Transverse colon (tissue), 4 donors: ENCODE measurements at regions not wholly inside any gene's neighbourhood (a gene's known extent, or its start where the extent isn't known, plus 50 kb on each side); places are given as distances from the start of the nearest gene placed in this dataset.

ENCODE experiments used
- DNase-seq: peaks from one replicate; pipeline ENCODE4 v3.0.0-alpha.2; 2019
- H3K27ac ChIP-seq, 4 donors: fragments of 200-600 bp; sonication (generic); 2 replicates each; pipeline ENCODE4 v1.5.1; 2016 to 2018; ENCODE audit warnings: inconsistent platforms in 4 of 4
- H3K27me3 ChIP-seq: fragments of 200-600 bp; sonication (generic); 2 replicates; pipeline ENCODE4 v1.5.1; 2017; ENCODE audit warnings: inconsistent platforms
- H3K36me3 ChIP-seq, 4 donors: fragments of 200-600 bp; sonication (generic); 2 replicates each; pipeline ENCODE4 v1.5.1; 2017 to 2019; ENCODE audit warnings: inconsistent platforms in 4 of 4
- H3K4me1 ChIP-seq, 4 donors: fragments of 200-600 bp; sonication (generic); 2 replicates each; pipeline ENCODE4 v1.5.1; 2017 to 2020; ENCODE audit warnings: inconsistent platforms in 4 of 4
- H3K4me3 ChIP-seq, 4 donors: fragments of 200-600 bp; sonication (generic); 1 replicate in 1 of 4; 2 replicates in 3 of 4; pipeline versions ENCODE4 v1.5.1 to v1.6.1; 2017 to 2019; ENCODE audit warnings: inconsistent platforms in 4 of 4
- H3K9me3 ChIP-seq, 2 donors: fragments of 200-600 bp; sonication (generic); 2 replicates each; pipeline ENCODE4 v1.5.1; 2017 to 2019; ENCODE audit warnings: inconsistent platforms in 2 of 2
- CTCF ChIP-seq, 5 experiments: fragments of 200-600 bp in 3 of 5; fragments of 450-650 bp in 2 of 5; sonication (generic) in 3 of 5; IDR thresholded peaks; 1 replicate in 2 of 5; 2 replicates in 3 of 5; pipeline ENCODE4 v1.5.1; 2016 to 2017; ENCODE audit warnings: antibody characterized with exemption in 5 of 5, inconsistent platforms in 3 of 5, mild to moderate bottlenecking in 2 of 5, moderate library complexity in 1 of 5
- EP300 ChIP-seq: sonication (generic); formaldehyde crosslinking; IDR thresholded peaks from one replicate; pipeline ENCODE4 v1.6.1; 2017; ENCODE audit warnings: antibody characterized with exemption, low read depth
- POLR2A ChIP-seq: fragments of 450-650 bp; IDR thresholded peaks from one replicate; pipeline ENCODE4 v1.6.1; 2016; ENCODE audit warnings: antibody characterized with exemption, mild to moderate bottlenecking, moderate library complexity
- POLR2AphosphoS5 ChIP-seq, 3 donors: sonication (generic); formaldehyde crosslinking; IDR thresholded peaks; one replicate each; pipeline ENCODE4 v1.6.1; 2016; ENCODE audit warnings: antibody characterized with exemption in 3 of 3
- WGBS, 2 donors: methylation state at CpG; one replicate each; pipeline ENCODE4 v1.1.5; 2018; ENCODE audit warnings: low coverage in 1 of 2; 5-methylcytosine and 5-hydroxymethylcytosine counted together
- in situ Hi-C, 4 donors: fragments of 200-750 bp; cut with MboI; loops; one replicate each; pipeline versions ENCODE4 v1.15.0 to v1.15.1; 2017; ENCODE audit warnings: low sequenced_read_pairs in 3 of 4, low pct_ligation_motif_present in 1 of 4, low pct_unique_long_range_greater_than_20kb in 1 of 4
- intact Hi-C: fragments of 100-400 bp; cut with DNase I; formaldehyde crosslinking; loops from one replicate; pipeline ENCODE4 v1.15.1; 2023; ENCODE audit warnings: low total_unique reads

GRCh38 chr1:212205843-212206242 is 79.4 kb upstream of the PPP2R5A start:
- no peak for DNase-seq
- Histone ChIP-seq H3K4me3 (no peak overlapping the region), H3K9me3 (no peaks in the 10 kb centered on the region), H3K4me1 (peaks cover 0 to 4% (median 1%) of the 10 kb centered on the region in 4 donors), H3K27me3 (no peaks in the 10 kb centered on the region), H3K27ac (no peak overlapping the region), H3K36me3 (no peaks in the 10 kb centered on the region)
- in situ Hi-C loops: no loop called here
- WGBS, 2 donors: 75 to 94% methylated on average over 3 to 5 of the region's 5 CpGs
- TF ChIP-seq EP300 (no peak), POLR2A (no peak), CTCF (IDR thresholded peaks at IDR 0.05) (no peak), POLR2AphosphoS5 (IDR thresholded peaks at IDR 0.05) (no peak)
- intact Hi-C loops: no loop called here

- WGBS, 2 donors: 82 to 91% methylated on average over 4 to 5 of the region's 6 CpGs
- no peaks in the 10 kb centered on the region for H3K36me3 ChIP-seq
- no peak for DNase-seq
- TF ChIP-seq CTCF (IDR thresholded peaks at IDR 0.05): no peak
- TF ChIP-seq POLR2A: no peak
- no peak for TF ChIP-seq POLR2AphosphoS5 (IDR thresholded peaks at IDR 0.05)
- TF ChIP-seq EP300: no peak
- in situ Hi-C loops: no loop called here
- no peak overlapping the region for H3K27ac ChIP-seq
- no peaks in the 10 kb centered on the region for H3K27me3 ChIP-seq
- no peaks in the 10 kb centered on the region for H3K4me1 ChIP-seq
- no peak overlapping the region for H3K4me3 ChIP-seq
- intact Hi-C loops: no loop called here
- no peaks in the 10 kb centered on the region for H3K9me3 ChIP-seq
Measured at GRCh38 chr1:212207118-212207517, 78.1 kb upstream of the PPP2R5A start.

- in situ Hi-C loops (no loop called here), intact Hi-C loops (no loop called here)
- Histone ChIP-seq H3K9me3 (no peaks in the 10 kb centered on the region), H3K36me3 (no peaks in the 10 kb centered on the region), H3K4me3 (no peak overlapping the region), H3K27me3 (no peaks in the 10 kb centered on the region), H3K27ac (no peak overlapping the region), H3K4me1 (peaks cover 0 to 2% (median under 1%) of the 10 kb centered on the region in 4 donors)
- TF ChIP-seq EP300: no peak
- TF ChIP-seq POLR2A: no peak
- TF ChIP-seq CTCF (IDR thresholded peaks at IDR 0.05): no peak
- TF ChIP-seq POLR2AphosphoS5 (IDR thresholded peaks at IDR 0.05): no peak
- WGBS, 2 donors: 88 to 92% methylated on average over 2 to 4 of the region's 5 CpGs
- DNase-seq: no peak
Measured at GRCh38 chr1:212207822-212208520, 77.2 kb upstream of the PPP2R5A start.

- Histone ChIP-seq H3K4me3 (no peak overlapping the region), H3K27ac (no peak overlapping the region), H3K36me3 (no peaks in the 10 kb centered on the region), H3K4me1 (peaks cover 0 to 12% (median 9%) of the 10 kb centered on the region in 4 donors), H3K9me3 (no peaks in the 10 kb centered on the region), H3K27me3 (no peaks in the 10 kb centered on the region)
- intact Hi-C loops (no loop called here), in situ Hi-C loops (no loop called here)
- TF ChIP-seq POLR2A (no peak), POLR2AphosphoS5 (IDR thresholded peaks at IDR 0.05) (no peak), CTCF (IDR thresholded peaks at IDR 0.05) (no peak), EP300 (no peak)
- no peak for DNase-seq
- 72 to 75% methylated on average over 1 to 2 of the region's 2 CpGs for WGBS, 2 donors
Measured at GRCh38 chr1:212208978-212209644, 76.1 kb upstream of the PPP2R5A start.
